ENCODE measurements at regions not wholly inside any gene's neighbourhood (a gene's known extent, or its start where the extent isn't known, plus 50 kb on each side); places are given as distances from the start of the nearest gene placed in this dataset.
"Not testable (repeated sequence)": the region's sequence is repeated elsewhere in the genome, so short reads cannot be mapped to it uniquely, and the experiment has no call there.

GRCh38 chr19:56981440-56981839 is 138.3 kb upstream of the USP29 start:
- not testable (repeated sequence) for TF ChIP-seq JUND (IDR thresholded peaks at IDR 0.05; ENCODE audit: borderline replicate concordance, low read depth, low read length); JUND (tag; IDR thresholded peaks at IDR 0.05; ENCODE audit: borderline replicate concordance, low read depth, low read length); CTCF (IDR thresholded peaks at IDR 0.05 in 2 of 3, conservative IDR thresholded peaks at IDR 0.05 in 1 of 3; ENCODE audit: insufficient read depth in 2 of 3, low read depth in 1 of 3, low read length in 3 of 3); TCF7L2 (IDR thresholded peaks at IDR 0.05; ENCODE audit: low read depth, low read length); SIN3A (IDR thresholded peaks at IDR 0.05; ENCODE audit: borderline replicate concordance in 2 of 2, control insufficient read depth in 1 of 2, low read depth in 2 of 2, low read length in 2 of 2); SMAD3 (CRISPR knock-in tag; conservative IDR thresholded peaks at IDR 0.05); POLR2AphosphoS2 (IDR thresholded peaks at IDR 0.05; ENCODE audit: low read length); FOXM1 (IDR thresholded peaks at IDR 0.05; ENCODE audit: low read depth); FOXM1 (CRISPR knock-in tag; IDR thresholded peaks at IDR 0.05; ENCODE audit: low read depth)
- TF ChIP-seq, protein P1, sequence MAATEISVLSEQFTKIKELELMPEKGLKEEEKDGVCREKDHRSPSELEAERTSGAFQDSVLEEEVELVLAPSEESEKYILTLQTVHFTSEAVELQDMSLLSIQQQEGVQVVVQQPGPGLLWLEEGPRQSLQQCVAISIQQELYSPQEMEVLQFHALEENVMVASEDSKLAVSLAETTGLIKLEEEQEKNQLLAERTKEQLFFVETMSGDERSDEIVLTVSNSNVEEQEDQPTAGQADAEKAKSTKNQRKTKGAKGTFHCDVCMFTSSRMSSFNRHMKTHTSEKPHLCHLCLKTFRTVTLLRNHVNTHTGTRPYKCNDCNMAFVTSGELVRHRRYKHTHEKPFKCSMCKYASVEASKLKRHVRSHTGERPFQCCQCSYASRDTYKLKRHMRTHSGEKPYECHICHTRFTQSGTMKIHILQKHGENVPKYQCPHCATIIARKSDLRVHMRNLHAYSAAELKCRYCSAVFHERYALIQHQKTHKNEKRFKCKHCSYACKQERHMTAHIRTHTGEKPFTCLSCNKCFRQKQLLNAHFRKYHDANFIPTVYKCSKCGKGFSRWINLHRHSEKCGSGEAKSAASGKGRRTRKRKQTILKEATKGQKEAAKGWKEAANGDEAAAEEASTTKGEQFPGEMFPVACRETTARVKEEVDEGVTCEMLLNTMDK (IDR thresholded peaks at IDR 0.05; ENCODE audit: borderline replicate concordance, insufficient read depth, low read depth, low read length, poor library complexity, severe bottlenecking): not testable (repeated sequence)

Measured in K562 (cell line).